ENCODE measurements at regions not wholly inside any gene's neighbourhood (a gene's known extent, or its start where the extent isn't known, plus 50 kb on each side); places are given as distances from the start of the nearest gene placed in this dataset.

- TF ChIP-seq EZH2 (IDR thresholded peaks at IDR 0.05; ENCODE audit: low read depth, unreplicated experiment) (no peak), CTCF (conservative IDR thresholded peaks at IDR 0.05; ENCODE audit: low read depth in 2 of 2) (no peak), POLR2AphosphoS5 (IDR thresholded peaks at IDR 0.05; ENCODE audit: low read depth) (no peak), REST (IDR thresholded peaks at IDR 0.05; ENCODE audit: unreplicated experiment) (no peak), EZH2phosphoT487 (IDR thresholded peaks at IDR 0.05; ENCODE audit: unreplicated experiment) (no peak), CREB1 (CRISPR knock-in tag; IDR thresholded peaks at IDR 0.05; ENCODE audit: low read depth) (no peak), ETS1 (IDR thresholded peaks at IDR 0.05) (no peak), JUNB (IDR thresholded peaks at IDR 0.05; ENCODE audit: unreplicated experiment) (no peak), NANOG (IDR thresholded peaks at IDR 0.05; ENCODE audit: borderline replicate concordance) (no peak), ZNF331 (CRISPR knock-in tag; IDR thresholded peaks at IDR 0.05; ENCODE audit: low read depth) (no peak)
These were observed 139.4 kb upstream of the SHH start for GRCh38 chr7:155951554-155952158.

All from GM23338 (cell line).